ENCODE measurements at regions not wholly inside any gene's neighbourhood (a gene's known extent, or its start where the extent isn't known, plus 50 kb on each side); places are given as distances from the start of the nearest gene placed in this dataset.
"Not testable (repeated sequence)": the region's sequence is repeated elsewhere in the genome, so short reads cannot be mapped to it uniquely, and the experiment has no call there.

DNA sequence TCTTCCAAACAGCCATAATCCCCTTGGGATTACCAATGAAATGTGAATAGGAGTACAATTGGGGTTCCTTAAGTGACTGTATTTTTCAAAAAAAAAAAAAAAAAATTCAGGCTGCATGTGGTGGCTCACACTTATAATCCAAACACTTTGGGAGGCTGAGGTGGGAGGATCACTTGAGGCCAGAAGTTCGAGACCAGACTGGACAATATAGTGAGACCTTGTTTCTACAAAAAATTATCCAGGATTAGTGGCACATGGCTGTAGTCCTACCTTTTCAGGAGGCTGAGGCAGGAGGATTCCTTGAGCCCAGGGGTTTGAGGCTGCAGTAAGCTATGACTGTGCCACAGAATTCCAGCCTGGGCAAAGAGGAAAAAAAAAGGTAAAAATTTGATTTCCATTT lies 189.6 kb upstream of the GATA6 start:
- Histone ChIP-seq H4K20me1 (ENCODE audit: insufficient read depth) (no peaks in the 10 kb centered on the region), H3K9ac (ENCODE audit: low read length) (no peak overlapping the region), H3K4me3 (ENCODE audit: low read length) (no peak overlapping the region), H3F3A (ENCODE audit: insufficient read depth, low read length, poor library complexity, severe bottlenecking) (no peaks in the 10 kb centered on the region), H3K9me2 (ENCODE audit: insufficient read depth, low read length) (no peaks in the 10 kb centered on the region), H3K79me2 (replicated peaks; ENCODE audit: insufficient read depth, low read length) (no peaks in the 10 kb centered on the region), H2AFZ (ENCODE audit: low read depth, low read length) (no peak overlapping the region), H3K4me2 (ENCODE audit: low read length) (no peak overlapping the region), H3K27ac (ENCODE audit: low read length) (no peak overlapping the region), H3K36me3 (ENCODE audit: insufficient read depth, low read length) (no peaks in the 10 kb centered on the region), H3K9me3 (ENCODE audit: low read length) (no peaks in the 10 kb centered on the region), H3K27me3 (ENCODE audit: insufficient read depth, low read depth, low read length) (no peaks in the 10 kb centered on the region)
- TF ChIP-seq, protein P1, sequence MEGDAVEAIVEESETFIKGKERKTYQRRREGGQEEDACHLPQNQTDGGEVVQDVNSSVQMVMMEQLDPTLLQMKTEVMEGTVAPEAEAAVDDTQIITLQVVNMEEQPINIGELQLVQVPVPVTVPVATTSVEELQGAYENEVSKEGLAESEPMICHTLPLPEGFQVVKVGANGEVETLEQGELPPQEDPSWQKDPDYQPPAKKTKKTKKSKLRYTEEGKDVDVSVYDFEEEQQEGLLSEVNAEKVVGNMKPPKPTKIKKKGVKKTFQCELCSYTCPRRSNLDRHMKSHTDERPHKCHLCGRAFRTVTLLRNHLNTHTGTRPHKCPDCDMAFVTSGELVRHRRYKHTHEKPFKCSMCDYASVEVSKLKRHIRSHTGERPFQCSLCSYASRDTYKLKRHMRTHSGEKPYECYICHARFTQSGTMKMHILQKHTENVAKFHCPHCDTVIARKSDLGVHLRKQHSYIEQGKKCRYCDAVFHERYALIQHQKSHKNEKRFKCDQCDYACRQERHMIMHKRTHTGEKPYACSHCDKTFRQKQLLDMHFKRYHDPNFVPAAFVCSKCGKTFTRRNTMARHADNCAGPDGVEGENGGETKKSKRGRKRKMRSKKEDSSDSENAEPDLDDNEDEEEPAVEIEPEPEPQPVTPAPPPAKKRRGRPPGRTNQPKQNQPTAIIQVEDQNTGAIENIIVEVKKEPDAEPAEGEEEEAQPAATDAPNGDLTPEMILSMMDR (IDR thresholded peaks at IDR 0.05; ENCODE audit: poor library complexity, severe bottlenecking): no peak
- no peak for TF ChIP-seq EP300 (conservative IDR thresholded peaks at IDR 0.05; ENCODE audit: poor library complexity, severe bottlenecking)
- no peak for TF ChIP-seq TAF1 (IDR thresholded peaks at IDR 0.05; ENCODE audit: low read depth)
- TF ChIP-seq SMC3 (conservative IDR thresholded peaks at IDR 0.05; ENCODE audit: poor library complexity): no peak
- TF ChIP-seq MXI1 (conservative IDR thresholded peaks at IDR 0.05; ENCODE audit: poor library complexity, severe bottlenecking): no peak
- TF ChIP-seq POLR2AphosphoS5 (IDR thresholded peaks at IDR 0.05): no peak
- TF ChIP-seq, protein P2, sequence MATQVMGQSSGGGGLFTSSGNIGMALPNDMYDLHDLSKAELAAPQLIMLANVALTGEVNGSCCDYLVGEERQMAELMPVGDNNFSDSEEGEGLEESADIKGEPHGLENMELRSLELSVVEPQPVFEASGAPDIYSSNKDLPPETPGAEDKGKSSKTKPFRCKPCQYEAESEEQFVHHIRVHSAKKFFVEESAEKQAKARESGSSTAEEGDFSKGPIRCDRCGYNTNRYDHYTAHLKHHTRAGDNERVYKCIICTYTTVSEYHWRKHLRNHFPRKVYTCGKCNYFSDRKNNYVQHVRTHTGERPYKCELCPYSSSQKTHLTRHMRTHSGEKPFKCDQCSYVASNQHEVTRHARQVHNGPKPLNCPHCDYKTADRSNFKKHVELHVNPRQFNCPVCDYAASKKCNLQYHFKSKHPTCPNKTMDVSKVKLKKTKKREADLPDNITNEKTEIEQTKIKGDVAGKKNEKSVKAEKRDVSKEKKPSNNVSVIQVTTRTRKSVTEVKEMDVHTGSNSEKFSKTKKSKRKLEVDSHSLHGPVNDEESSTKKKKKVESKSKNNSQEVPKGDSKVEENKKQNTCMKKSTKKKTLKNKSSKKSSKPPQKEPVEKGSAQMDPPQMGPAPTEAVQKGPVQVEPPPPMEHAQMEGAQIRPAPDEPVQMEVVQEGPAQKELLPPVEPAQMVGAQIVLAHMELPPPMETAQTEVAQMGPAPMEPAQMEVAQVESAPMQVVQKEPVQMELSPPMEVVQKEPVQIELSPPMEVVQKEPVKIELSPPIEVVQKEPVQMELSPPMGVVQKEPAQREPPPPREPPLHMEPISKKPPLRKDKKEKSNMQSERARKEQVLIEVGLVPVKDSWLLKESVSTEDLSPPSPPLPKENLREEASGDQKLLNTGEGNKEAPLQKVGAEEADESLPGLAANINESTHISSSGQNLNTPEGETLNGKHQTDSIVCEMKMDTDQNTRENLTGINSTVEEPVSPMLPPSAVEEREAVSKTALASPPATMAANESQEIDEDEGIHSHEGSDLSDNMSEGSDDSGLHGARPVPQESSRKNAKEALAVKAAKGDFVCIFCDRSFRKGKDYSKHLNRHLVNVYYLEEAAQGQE (IDR thresholded peaks at IDR 0.05; ENCODE audit: borderline replicate concordance): no peak
- TF ChIP-seq RAD21 (conservative IDR thresholded peaks at IDR 0.05): no peak

DNA sequence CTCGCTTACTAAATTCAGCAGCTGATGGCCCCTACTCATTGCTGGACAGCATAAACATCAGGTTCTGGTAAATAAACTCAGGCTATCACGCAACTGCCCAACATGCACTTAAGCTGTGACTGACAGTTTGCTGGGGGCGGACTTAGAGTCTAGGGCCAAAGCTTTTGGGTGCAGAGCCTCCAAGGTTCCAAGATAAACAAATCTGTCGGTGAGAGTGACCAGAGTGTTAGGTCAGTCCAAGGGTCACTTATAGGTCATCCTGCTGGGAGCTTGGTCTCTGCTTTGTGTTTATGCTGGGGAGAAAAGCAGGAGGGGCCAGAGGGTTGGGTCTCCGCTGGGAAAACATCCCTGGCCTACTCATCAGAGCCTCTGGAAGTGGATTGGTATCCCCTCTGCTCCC lies 188.6 kb upstream of the GATA6 start:
- Histone ChIP-seq H3K36me3 (ENCODE audit: insufficient read depth, low read length) (no peaks in the 10 kb centered on the region), H3K9me3 (ENCODE audit: low read length) (no peaks in the 10 kb centered on the region), H3K27ac (ENCODE audit: low read length) (no peak overlapping the region), H3K4me2 (ENCODE audit: low read length) (no peak overlapping the region), H3K9me2 (ENCODE audit: insufficient read depth, low read length) (no peaks in the 10 kb centered on the region), H3F3A (ENCODE audit: insufficient read depth, low read length, poor library complexity, severe bottlenecking) (no peaks in the 10 kb centered on the region), H3K9ac (ENCODE audit: low read length) (no peak overlapping the region), H2AFZ (ENCODE audit: low read depth, low read length) (no peak overlapping the region), H3K79me2 (replicated peaks; ENCODE audit: insufficient read depth, low read length) (no peaks in the 10 kb centered on the region), H4K20me1 (ENCODE audit: insufficient read depth) (no peaks in the 10 kb centered on the region), H3K27me3 (ENCODE audit: insufficient read depth, low read depth, low read length) (no peaks in the 10 kb centered on the region), H3K4me3 (ENCODE audit: low read length) (no peak overlapping the region)
- TF ChIP-seq TAF1 (IDR thresholded peaks at IDR 0.05; ENCODE audit: low read depth) (no peak), EP300 (conservative IDR thresholded peaks at IDR 0.05; ENCODE audit: poor library complexity, severe bottlenecking) (no peak), SMC3 (conservative IDR thresholded peaks at IDR 0.05; ENCODE audit: poor library complexity) (no peak), MXI1 (conservative IDR thresholded peaks at IDR 0.05; ENCODE audit: poor library complexity, severe bottlenecking) (no peak), RAD21 (conservative IDR thresholded peaks at IDR 0.05) (no peak)
- TF ChIP-seq, protein P2 (IDR thresholded peaks at IDR 0.05; ENCODE audit: borderline replicate concordance): no peak
- TF ChIP-seq, protein P1 (IDR thresholded peaks at IDR 0.05; ENCODE audit: poor library complexity, severe bottlenecking): no peak

DNA sequence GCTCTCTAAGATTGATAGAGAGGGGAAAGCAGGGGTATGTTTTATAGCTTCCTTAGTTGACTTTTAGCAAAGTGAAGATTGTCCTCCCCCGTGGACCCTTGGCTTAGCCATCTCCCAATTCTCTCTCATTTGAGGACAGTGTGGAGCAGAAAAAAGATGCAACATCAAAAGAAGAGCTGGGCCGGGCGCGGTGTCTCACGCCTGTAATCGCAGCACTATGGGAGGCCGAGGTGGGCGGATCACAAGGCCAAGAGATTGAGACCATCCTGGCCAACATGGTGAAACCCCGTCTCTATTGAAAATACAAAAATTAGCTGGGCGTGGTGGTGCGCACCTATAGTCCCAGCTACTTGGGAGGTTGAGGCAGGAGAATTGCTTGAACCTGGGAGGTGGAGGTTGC lies 187.9 kb upstream of the GATA6 start:
- not testable (repeated sequence) for H3K9me3 ChIP-seq (ENCODE audit: low read length); H3K27ac ChIP-seq (ENCODE audit: low read length); H4K20me1 ChIP-seq (ENCODE audit: insufficient read depth); H3K4me2 ChIP-seq (ENCODE audit: low read length); H2AFZ ChIP-seq (ENCODE audit: low read depth, low read length); H3K79me2 ChIP-seq (replicated peaks; ENCODE audit: insufficient read depth, low read length); H3K36me3 ChIP-seq (ENCODE audit: insufficient read depth, low read length); H3K27me3 ChIP-seq (ENCODE audit: insufficient read depth, low read depth, low read length); H3K9ac ChIP-seq (ENCODE audit: low read length); H3K4me3 ChIP-seq (ENCODE audit: low read length); H3F3A ChIP-seq (ENCODE audit: insufficient read depth, low read length, poor library complexity, severe bottlenecking); H3K9me2 ChIP-seq (ENCODE audit: insufficient read depth, low read length)
